GM19328 (cell line): ENCODE measurements at regions not wholly inside any gene's neighbourhood (a gene's known extent, or its start where the extent isn't known, plus 50 kb on each side); places are given as distances from the start of the nearest gene placed in this dataset.

Experiments
- ATAC-seq: cut with Tn5 transposase; IDR thresholded peaks from one replicate; pipeline ENCODE4 v1.9.1; 2021; ENCODE audit warnings: mild to moderate bottlenecking, moderate library complexity; ENCODE audit not compliant: unreplicated experiment

- ATAC-seq: no peak
These were observed 156.9 kb upstream of the DACH1 start for GRCh38 chr13:72023895-72024294.

DNA sequence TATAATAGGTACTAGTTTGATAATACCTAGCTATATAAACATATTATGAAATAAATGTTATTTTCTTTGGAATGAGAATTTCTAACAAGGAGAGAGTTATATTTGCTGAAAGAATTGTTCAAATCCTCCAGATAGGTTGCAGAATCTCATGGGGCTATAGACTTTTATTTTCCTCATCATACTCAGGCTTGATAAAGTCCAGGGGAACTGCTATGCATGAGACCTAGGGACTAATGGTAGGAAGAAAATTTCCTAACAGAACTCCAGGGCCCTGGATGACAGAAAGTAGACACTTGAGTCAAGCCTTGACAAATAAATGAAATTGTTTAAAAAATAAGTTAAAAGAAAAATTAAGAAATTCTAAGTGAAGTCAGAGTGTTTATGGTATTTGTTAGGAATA lies 138.5 kb upstream of the DACH1 start:
- ATAC-seq: no peak

DNA sequence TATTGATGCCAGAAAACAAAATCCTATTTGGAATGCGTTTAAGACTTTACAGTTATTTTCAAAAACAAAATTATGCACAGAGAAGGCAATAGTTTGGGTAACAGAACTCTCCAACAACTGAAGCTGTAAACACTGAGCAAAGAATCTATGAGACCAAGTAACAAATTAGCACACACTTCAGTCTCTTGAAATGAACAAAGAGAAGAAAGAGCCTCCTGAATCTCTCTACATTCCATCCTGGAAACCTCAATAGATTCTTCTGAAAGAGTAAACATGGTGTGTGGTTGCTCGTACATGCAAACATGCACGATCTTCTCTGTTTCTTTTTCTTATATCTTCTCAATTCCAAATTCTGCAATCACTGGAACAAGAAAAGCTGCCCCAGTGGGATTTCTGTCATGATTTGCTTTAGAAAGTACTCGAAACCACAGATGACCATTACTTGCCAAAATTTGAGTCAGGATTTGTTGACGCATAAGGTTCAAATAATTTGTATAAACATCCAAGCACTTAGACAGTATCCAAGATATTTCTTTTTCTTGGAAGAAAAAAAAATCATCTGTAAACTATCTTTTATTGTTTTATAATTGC lies 137.9 kb upstream of the DACH1 start:
- no peak for ATAC-seq

- ATAC-seq: no peak
These were observed 137.2 kb upstream of the DACH1 start for GRCh38 chr13:72004246-72004645.

- no peak for ATAC-seq
These were observed 131.2 kb upstream of the DACH1 start for GRCh38 chr13:71998223-71998622.

- ATAC-seq: no peak
These were observed 112.6 kb upstream of the DACH1 start for GRCh38 chr13:71979616-71980015.

GRCh38 chr13:71977028-71977427 lies 110.0 kb upstream of the DACH1 start:
- no peak for ATAC-seq

- no peak for ATAC-seq
These were observed 101.0 kb upstream of the DACH1 start for GRCh38 chr13:71967990-71968389.

DNA sequence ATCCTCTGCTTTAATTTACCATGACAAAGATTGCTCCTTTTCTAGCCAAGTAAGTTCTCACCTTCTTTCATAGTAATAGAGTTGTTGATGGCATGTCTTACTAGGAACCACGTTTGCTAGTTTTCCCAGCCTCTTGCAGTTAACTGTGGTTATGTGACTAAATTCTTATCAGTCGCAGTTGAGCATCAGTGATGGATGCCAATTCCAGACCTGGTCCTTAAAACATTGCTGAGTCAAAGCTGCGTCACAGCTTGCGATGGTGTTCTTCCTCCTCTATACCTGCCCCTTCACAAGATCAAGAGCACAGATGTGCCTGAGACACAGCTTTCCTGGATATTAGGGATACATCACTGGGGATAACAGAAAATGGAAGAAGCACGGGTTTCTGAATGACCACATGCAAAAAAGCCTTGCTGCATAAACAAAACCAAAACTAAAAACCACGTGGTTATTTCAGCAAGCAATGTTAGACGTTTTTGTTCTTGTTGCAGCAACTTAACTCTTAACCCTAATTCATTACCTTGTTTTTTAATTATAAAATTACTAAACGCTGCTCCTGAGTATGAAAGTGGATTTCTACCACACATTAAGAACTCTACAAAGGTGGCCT lies 97.6 kb upstream of the DACH1 start:
- no peak for ATAC-seq

DNA sequence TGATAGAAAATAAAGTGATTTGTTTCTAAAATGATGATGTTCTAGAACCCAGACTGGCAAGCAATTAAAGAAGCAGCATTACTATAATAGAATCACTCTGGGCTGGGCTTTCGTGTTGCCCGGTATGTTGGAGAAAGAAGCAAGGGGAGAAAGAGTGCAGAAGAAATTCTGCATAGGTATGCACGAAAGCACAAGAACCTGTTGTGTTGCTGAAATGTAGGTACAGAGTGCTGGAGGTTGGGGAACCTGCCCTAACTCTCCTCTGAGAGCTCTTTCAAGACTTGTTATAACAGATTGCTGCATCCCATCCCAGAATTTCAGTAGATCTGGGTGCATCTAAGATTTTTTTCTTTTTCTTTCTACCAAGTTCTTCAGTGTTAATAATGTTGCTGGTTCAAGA lies 95.7 kb upstream of the DACH1 start:
- ATAC-seq: no peak

DNA sequence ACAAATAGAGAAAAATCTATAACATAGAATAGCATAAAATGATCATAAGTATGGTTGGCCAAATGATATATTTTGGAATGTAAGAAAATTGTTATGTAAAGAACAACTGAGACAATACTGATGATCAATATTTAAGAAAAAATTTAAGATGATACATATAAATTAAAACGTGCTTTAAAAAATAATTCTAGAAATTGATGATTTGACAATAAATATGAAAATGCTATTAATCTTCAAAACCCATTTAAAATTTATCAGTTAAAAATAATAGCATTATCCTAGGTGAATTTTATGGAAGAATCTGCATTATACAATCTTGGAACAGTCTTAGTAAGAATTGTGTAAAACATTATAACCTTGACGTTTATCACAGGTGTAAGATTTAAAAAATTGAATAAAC lies 95.1 kb upstream of the DACH1 start:
- ATAC-seq: no peak

GRCh38 chr13:71949441-71949840 lies 82.4 kb upstream of the DACH1 start:
- ATAC-seq: no peak

DNA sequence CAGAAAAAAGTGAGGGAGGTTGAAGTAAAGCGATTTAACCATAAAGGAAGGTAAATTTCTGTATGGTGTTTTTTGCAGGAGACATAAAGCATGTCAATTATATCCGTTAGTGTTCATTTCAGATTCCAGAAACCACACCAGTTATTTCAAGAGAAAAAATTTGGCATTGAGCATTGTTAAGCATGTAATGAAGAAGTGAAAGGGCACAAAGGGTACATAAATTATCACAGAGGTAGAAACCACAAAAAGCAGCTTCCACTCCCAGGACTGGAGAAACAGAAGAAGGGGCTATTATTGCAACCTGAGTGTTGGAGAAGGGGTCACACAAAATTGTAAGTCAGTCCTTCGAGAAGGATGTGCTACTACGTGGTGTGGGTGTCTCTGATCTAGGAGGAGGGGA lies 72.2 kb upstream of the DACH1 start:
- ATAC-seq: no peak

- no peak for ATAC-seq
These were observed 68.3 kb upstream of the DACH1 start for GRCh38 chr13:71935166-71935840.

DNA sequence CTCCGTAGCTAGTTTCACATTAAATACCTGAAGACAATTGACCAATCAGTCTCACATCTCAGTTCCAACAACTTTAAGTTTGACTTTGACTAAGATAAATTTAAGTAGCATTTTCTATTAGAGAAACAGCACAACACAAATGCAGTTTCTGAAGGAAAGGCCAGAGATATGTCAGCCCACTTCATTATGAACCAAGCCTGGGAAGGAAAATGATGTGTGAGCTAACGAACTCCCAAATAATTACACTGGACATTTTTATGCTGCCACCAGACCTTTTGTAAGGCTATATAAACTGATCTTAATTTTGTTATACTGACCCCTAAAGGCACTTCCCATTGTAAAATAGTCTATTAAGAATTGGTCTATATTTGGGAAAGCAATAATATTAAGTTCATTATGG lies 57.9 kb upstream of the DACH1 start:
- ATAC-seq: no peak

- no peak for ATAC-seq
These were observed 55.2 kb upstream of the DACH1 start for GRCh38 chr13:71922194-71922593.
